ENCODE measurements at regions not wholly inside any gene's neighbourhood (a gene's known extent, or its start where the extent isn't known, plus 50 kb on each side); places are given as distances from the start of the nearest gene placed in this dataset.

DNA sequence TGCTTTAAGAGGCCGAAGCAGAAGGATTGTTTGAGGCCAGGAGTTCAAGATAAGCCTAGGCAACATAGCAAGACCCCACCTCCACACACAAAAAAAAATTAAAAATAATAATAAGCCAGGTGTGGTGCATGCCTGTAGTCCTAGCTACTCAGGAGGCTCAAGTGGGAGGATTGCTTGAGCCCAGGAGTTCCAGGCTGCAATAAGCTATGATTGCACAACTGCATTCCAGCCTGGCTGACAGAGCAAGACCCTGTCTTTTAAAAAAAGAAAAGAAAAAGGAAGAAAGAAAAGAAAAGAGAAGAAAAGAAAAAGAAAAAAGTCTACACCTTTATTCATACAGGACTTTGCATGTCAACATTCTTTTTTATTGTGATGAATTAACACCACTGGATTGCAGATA lies 2125.8 kb downstream of the MAT2B start:
- DNase-seq (ENCODE audit: low read depth in 2 of 2) = no peak

DNA sequence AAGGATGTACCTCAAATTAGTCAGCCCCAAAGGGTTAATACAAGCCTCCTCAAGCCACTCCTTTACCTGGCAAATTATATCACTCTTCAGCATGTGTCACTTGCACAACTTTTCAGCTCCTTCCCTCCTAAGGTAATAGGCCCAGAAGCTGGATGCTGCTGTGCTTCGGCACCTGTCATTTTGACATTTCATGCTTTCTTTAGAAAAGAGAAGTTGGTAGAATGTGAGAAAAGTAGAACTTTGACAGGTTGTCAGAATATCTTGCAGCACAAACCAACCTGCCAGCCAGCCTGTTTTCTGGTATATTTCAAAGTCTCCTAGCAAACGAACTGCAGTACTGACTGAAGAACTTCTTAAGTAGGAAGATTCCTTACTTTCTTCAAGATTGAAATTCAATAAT lies 2136.9 kb downstream of the MAT2B start:
- no peak for DNase-seq (ENCODE audit: low read depth in 2 of 2)

GRCh38 chr5:165665735-165666400 lies 2160.4 kb downstream of the MAT2B start:
- DNase-seq (ENCODE audit: low read depth in 2 of 2) = no peak

GRCh38 chr5:165673499-165673898 lies 2168.1 kb downstream of the MAT2B start:
- DNase-seq (ENCODE audit: low read depth in 2 of 2) = no peak

DNA sequence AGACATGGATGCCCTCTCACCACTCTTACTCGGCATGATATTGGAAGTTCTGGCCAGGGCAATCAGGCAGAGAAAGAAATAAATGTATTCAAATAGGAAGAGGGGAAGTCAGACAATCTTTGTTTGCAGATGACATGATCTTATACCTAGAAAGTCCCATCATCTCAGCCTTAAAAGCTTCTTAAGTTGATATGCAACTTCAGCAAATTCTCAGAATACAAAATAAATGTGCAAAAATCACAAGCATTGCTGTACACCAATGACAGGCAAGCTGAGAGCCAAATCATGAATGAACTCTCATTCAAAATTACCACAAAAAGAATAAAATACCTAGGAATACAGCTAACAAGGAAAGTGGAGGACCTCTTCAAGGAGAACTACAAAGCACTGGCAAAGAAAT lies 2190.4 kb downstream of the MAT2B start:
- DNase-seq (ENCODE audit: low read depth in 2 of 2) = no peak

DNA sequence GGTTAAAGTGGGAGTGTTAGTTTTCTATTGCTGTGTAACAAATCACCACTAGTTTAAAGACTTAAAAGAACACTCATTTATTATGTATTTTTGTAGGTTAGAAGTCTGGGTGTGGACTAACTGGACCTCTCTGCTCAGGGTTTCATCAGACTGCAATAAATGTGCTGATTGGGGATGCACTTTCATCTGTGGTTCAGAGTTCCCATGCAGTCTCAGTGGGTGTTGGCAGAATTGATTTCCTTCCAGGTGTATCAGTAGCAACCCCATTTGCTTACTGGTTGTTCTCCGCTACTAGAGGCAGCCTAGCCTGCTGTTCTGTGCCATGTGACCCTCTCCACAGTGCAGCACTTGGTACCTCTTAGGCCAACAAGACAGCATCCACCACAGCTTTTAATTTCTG lies 2200.5 kb downstream of the MAT2B start:
- DNase-seq (ENCODE audit: low read depth in 2 of 2) = no peak

- no peak for DNase-seq (ENCODE audit: low read depth in 2 of 2)
These were observed 2206.6 kb downstream of the MAT2B start for GRCh38 chr5:165712011-165712410.

DNA sequence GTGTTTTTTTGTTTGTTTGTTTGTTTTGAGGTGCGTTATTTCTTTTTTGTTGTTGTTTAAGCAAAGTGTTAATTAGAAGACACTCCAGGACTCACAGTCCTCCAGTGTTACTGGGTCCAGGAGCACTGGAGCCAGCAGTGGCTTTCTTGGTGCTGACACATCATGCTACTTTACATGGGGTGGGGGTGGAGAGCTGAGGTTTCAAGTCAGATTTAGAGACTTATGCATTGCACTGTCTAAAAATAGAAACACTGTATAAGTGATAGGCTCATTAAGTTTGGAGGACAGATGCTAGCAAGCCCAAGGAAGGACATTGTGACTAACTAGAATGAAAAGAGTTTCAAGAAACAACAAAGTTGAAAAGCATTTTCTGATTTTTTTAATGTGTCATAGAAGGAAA lies 2209.2 kb downstream of the MAT2B start:
- DNase-seq (ENCODE audit: low read depth in 2 of 2) = no peak

GRCh38 chr5:165720901-165721300 lies 2215.5 kb downstream of the MAT2B start:
- DNase-seq (ENCODE audit: low read depth in 2 of 2) = no peak

- no peak for DNase-seq (ENCODE audit: low read depth in 2 of 2)
These were observed 2217.0 kb downstream of the MAT2B start for GRCh38 chr5:165722401-165722800.

GRCh38 chr5:165723931-165724330 lies 2218.5 kb downstream of the MAT2B start:
- no peak for DNase-seq (ENCODE audit: low read depth in 2 of 2)

GRCh38 chr5:165728425-165728824 lies 2223.0 kb downstream of the MAT2B start:
- no peak for DNase-seq (ENCODE audit: low read depth in 2 of 2)

DNA sequence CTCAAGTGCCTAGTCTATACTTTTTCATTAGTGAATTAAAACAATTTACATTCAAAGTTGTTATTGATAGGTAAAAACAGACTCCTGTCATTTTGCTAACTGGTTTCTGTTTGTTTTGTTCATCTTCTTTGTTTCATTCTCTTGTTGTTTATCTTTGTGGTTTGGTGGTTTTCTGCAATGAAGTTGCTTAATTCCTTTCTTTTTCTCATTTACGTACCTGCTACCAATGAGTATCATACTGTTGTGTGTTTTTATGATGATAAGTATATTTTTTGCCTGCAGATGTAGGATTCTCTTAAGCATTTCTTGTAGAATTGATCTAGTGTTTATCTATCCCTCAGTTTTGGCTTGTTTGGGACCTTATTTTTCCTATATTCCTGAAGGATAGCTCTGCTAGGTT lies 2230.0 kb downstream of the MAT2B start:
- no peak for DNase-seq (ENCODE audit: low read depth in 2 of 2)

- no peak for DNase-seq (ENCODE audit: low read depth in 2 of 2)
These were observed 2233.8 kb downstream of the MAT2B start for GRCh38 chr5:165739079-165739741.

DNA sequence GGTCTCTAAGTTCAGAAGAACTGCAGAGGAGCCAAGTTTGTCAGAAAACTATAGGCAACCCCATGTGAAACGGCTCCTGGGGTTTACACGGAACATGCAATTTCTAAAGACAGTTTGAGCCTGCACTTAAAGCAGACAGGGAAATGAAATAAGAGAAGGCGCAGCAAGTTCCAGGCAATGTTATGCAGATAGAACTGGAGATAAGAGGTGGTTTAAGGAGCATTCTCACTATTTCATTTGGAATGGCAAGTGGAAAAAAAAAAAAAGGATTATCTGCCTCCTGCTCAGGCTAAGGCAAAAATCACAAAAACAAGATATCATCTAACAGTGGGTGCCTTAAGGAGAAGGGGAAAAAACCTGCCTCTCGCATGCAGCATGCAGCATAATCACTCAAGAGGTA lies 2252.4 kb downstream of the MAT2B start:
- no peak for DNase-seq (ENCODE audit: low read depth in 2 of 2)

- no peak for DNase-seq (ENCODE audit: low read depth in 2 of 2)
These were observed 2269.7 kb downstream of the MAT2B start for GRCh38 chr5:165775111-165775510.

- DNase-seq (ENCODE audit: low read depth in 2 of 2) = no peak
These were observed 2274.1 kb downstream of the MAT2B start for GRCh38 chr5:165779505-165779904.

- no peak for DNase-seq (ENCODE audit: low read depth in 2 of 2)
These were observed 2275.5 kb downstream of the MAT2B start for GRCh38 chr5:165780901-165781300.

GRCh38 chr5:165781738-165782137 lies 2276.3 kb downstream of the MAT2B start:
- no peak for DNase-seq (ENCODE audit: low read depth in 2 of 2)

- DNase-seq (ENCODE audit: low read depth in 2 of 2) = no peak
These were observed 2277.6 kb downstream of the MAT2B start for GRCh38 chr5:165783024-165783423.

DNA sequence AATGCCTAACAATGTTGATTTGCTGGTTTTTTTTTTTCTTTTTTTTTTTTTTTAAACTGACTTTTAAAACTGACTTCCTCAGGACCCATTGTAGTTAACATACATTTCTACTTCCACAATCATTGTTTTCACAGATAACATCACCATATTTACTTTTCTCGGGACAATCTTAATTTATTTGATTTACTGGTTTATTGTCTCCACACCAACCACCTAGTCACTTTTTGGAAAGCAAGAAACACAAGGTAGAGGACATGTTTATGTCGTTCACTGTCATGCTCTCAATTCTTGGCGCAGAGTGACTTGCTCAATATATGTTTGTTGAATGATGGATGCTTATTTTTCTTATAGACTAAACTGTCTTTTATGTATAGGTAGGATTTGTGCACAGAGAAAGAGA lies 2280.7 kb downstream of the MAT2B start:
- DNase-seq (ENCODE audit: low read depth in 2 of 2) = no peak

GRCh38 chr5:165795073-165795472 lies 2289.7 kb downstream of the MAT2B start:
- no peak for DNase-seq (ENCODE audit: low read depth in 2 of 2)

GRCh38 chr5:165805756-165806155 lies 2300.3 kb downstream of the MAT2B start:
- DNase-seq (ENCODE audit: low read depth in 2 of 2) = no peak

DNA sequence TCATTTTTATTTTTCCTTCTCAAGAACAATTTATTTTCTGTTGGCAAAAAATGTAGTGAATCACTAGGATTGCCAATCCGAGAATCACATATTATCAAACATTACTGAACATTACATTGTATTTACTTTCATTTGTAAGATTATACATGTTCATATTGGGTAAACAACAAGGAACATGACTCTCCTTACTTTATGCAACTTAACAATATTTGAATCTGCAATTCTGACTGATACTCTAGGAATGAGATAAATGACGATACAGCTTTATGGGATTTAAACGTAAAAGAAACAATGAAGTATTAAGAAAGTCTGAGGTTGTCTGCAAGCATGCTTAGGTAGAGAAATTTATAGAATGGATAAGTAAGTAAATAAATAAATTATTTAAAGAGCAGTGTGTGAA lies 2302.9 kb downstream of the MAT2B start:
- DNase-seq (ENCODE audit: low read depth in 2 of 2) = no peak

Measured in activated CD8-positive, alpha-beta memory T cell treated with anti-CD3 and anti-CD28 coated beads for 4 hours (primary cell).